ENCODE measurements at regions not wholly inside any gene's neighbourhood (a gene's known extent, or its start where the extent isn't known, plus 50 kb on each side); places are given as distances from the start of the nearest gene placed in this dataset.

DNA sequence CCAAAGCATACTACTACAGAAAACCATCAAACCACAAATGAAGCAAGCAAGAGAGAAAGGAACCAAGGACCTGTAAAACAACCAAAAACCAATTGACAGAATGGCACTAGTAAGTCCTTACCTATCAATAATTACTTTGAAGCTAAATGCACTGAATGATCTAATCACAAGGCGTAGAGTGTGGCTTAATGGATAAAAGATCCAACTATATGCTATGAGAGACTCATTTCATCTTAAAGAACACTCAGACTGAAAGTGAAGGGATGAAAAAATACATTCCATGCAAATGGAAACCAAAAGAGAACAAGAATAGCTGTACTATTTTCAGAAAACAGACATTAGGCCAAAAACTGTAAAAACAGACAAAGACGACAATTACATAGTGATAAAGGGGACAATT, 70.7 kb downstream of the CRPPA start:
- no peak for TF ChIP-seq POLR2A (IDR thresholded peaks at IDR 0.05; ENCODE audit: low read length)
- TF ChIP-seq GATA1 (IDR thresholded peaks at IDR 0.05; ENCODE audit: low read depth, low read length): no peak
